GM23338 (cell line): ENCODE measurements at regions not wholly inside any gene's neighbourhood (a gene's known extent, or its start where the extent isn't known, plus 50 kb on each side); places are given as distances from the start of the nearest gene placed in this dataset.

Experiments used
- ATAC-seq: fragments of 200-7000 bp; cut with Tn5 transposase; 3 replicates; pipeline ENCODE4 v1.9.1; 2020
- DNase-seq: peaks from one replicate; pipeline ENCODE4 v3.0.0-alpha.2; 2015; ENCODE audit warnings: low spot score
- H2AFZ ChIP-seq: fragments of 200-600 bp; sonication (generic); 2 replicates; pipeline ENCODE4 v1.8.0; 2016; ENCODE audit warnings: antibody characterized with exemption, mild to moderate bottlenecking, moderate library complexity
- H3F3A ChIP-seq: fragments of 200-600 bp; sonication (generic); replicated peaks from 2 replicates; pipeline ENCODE4 v1.8.0; 2017; ENCODE audit warnings: antibody characterized with exemption, mixed run types, low read depth
- H3K27ac ChIP-seq: fragments of 200-600 bp; sonication (generic); 2 replicates; pipeline ENCODE4 v1.6.1; 2016; ENCODE audit warnings: low read depth
- H3K27me3 ChIP-seq: fragments of 200-600 bp; sonication (generic); 2 replicates; pipeline ENCODE4 v1.8.0; 2016; ENCODE audit warnings: mild to moderate bottlenecking, mixed run types, moderate library complexity; ENCODE audit not compliant: insufficient read depth
- H3K36me3 ChIP-seq: fragments of 200-600 bp; sonication (generic); 2 replicates; pipeline ENCODE4 v1.8.0; 2016; ENCODE audit warnings: mild to moderate bottlenecking; ENCODE audit not compliant: insufficient read depth
- H3K4me1 ChIP-seq: fragments of 200-600 bp; sonication (generic); 2 replicates; pipeline ENCODE4 v1.8.0; 2016; ENCODE audit warnings: mild to moderate bottlenecking, moderate library complexity; ENCODE audit not compliant: insufficient read depth
- H3K4me2 ChIP-seq: fragments of 200-600 bp; sonication (generic); 2 replicates; pipeline ENCODE4 v1.7.1; 2017; ENCODE audit warnings: mixed run types
- H3K4me3 ChIP-seq: fragments of 200-600 bp; sonication (generic); 2 replicates; pipeline ENCODE4 v1.6.1; 2016; ENCODE audit warnings: mixed run types
- H3K79me2 ChIP-seq: fragments of 200-600 bp; sonication (generic); replicated peaks from 2 replicates; pipeline ENCODE4 v1.8.0; 2017; ENCODE audit warnings: mild to moderate bottlenecking; ENCODE audit not compliant: insufficient read depth
- H3K9me2 ChIP-seq: fragments of 200-600 bp; sonication (generic); 2 replicates; pipeline ENCODE4 v1.8.0; 2017; ENCODE audit not compliant: insufficient read depth
- H4K20me1 ChIP-seq: fragments of 200-600 bp; sonication (generic); replicated peaks from 2 replicates; pipeline ENCODE4 v1.8.0; 2017; ENCODE audit warnings: mild to moderate bottlenecking; ENCODE audit not compliant: insufficient read depth
- H3K27ac Mint-ChIP-seq: 2 replicates; pipeline ENCODE4 v1.8.0; 2020; ENCODE audit warnings: inconsistent platforms, mild to moderate bottlenecking, moderate library complexity, mixed read lengths
- H3K27me3 Mint-ChIP-seq: 3 replicates; pipeline ENCODE4 v1.8.0; 2022; ENCODE audit warnings: low read depth, mild to moderate bottlenecking, moderate library complexity, mixed read lengths, inconsistent platforms; ENCODE audit not compliant: insufficient read depth, poor library complexity
- H3K36me3 Mint-ChIP-seq: 3 replicates; pipeline ENCODE4 v1.8.0; 2021; ENCODE audit warnings: low read depth, mild to moderate bottlenecking, inconsistent platforms, moderate library complexity, mixed read lengths
- H3K4me1 Mint-ChIP-seq: 3 replicates; pipeline ENCODE4 v1.8.0; 2020; ENCODE audit warnings: mild to moderate bottlenecking, inconsistent platforms, mixed read lengths
- H3K4me3 Mint-ChIP-seq: 3 replicates; pipeline ENCODE4 v1.8.0; 2021; ENCODE audit warnings: moderate library complexity, mild to moderate bottlenecking, inconsistent platforms, mixed read lengths
- H3K9me3 Mint-ChIP-seq: 3 replicates; pipeline ENCODE4 v1.8.0; 2020; ENCODE audit warnings: moderate library complexity, mild to moderate bottlenecking, inconsistent platforms, mixed read lengths
- CREB1 ChIP-seq: fragments of 250-450 bp; sonication (Bioruptor Pico); IDR thresholded peaks from 2 replicates; pipeline ENCODE4 v1.5.0; 2020; ENCODE audit warnings: low read depth, mild to moderate bottlenecking, moderate library complexity
- ETS1 ChIP-seq: IDR thresholded peaks from 2 replicates; pipeline ENCODE4 v1.6.1; 2016; ENCODE audit warnings: antibody characterized with exemption
- EZH2 ChIP-seq: fragments of 200-600 bp; sonication (generic); IDR thresholded peaks from one replicate; pipeline ENCODE4 v1.8.0; 2017; ENCODE audit warnings: antibody characterized with exemption, mild to moderate bottlenecking, low read depth; ENCODE audit not compliant: unreplicated experiment
- EZH2phosphoT487 ChIP-seq: fragments of 200-600 bp; sonication (generic); IDR thresholded peaks from one replicate; pipeline ENCODE4 v1.8.1; 2018; ENCODE audit warnings: antibody characterized with exemption; ENCODE audit not compliant: unreplicated experiment
- JUNB ChIP-seq: IDR thresholded peaks from one replicate; pipeline ENCODE4 v1.6.1; 2016; ENCODE audit warnings: antibody characterized with exemption; ENCODE audit not compliant: unreplicated experiment
- NANOG ChIP-seq: IDR thresholded peaks from 2 replicates; pipeline ENCODE4 v1.6.1; 2016; ENCODE audit warnings: antibody characterized with exemption, borderline replicate concordance
- POLR2AphosphoS5 ChIP-seq: IDR thresholded peaks from 2 replicates; pipeline ENCODE4 v1.6.1; 2016; ENCODE audit warnings: antibody characterized with exemption, low read depth
- STAT1 ChIP-seq: IDR thresholded peaks from one replicate; pipeline ENCODE4 v1.6.1; 2016; ENCODE audit warnings: antibody characterized with exemption; ENCODE audit not compliant: unreplicated experiment
- ZNF114 ChIP-seq: fragments of 250-450 bp; sonication (Bioruptor Pico); IDR thresholded peaks from 2 replicates; pipeline ENCODE4 v1.5.0; 2020; ENCODE audit warnings: mild to moderate bottlenecking, moderate library complexity
- ZNF462 ChIP-seq: fragments of 250-450 bp; sonication (Bioruptor Pico); IDR thresholded peaks from 2 replicates; pipeline ENCODE4 v1.5.0; 2020; ENCODE audit warnings: mild to moderate bottlenecking, moderate library complexity
- TF ChIP-seq, protein P1 (sequence below): IDR thresholded peaks from one replicate; pipeline ENCODE4 v1.6.1; 2018; ENCODE audit warnings: antibody characterized with exemption; ENCODE audit not compliant: unreplicated experiment
- TF ChIP-seq, protein P2 (sequence below), 2 experiments: fragments of 200-600 bp in 1 of 2; sonication (generic) in 1 of 2; conservative IDR thresholded peaks; 2 replicates each; pipeline versions ENCODE4 v1.5.1 to v1.6.1; 2016 to 2017; ENCODE audit warnings: antibody characterized with exemption in 2 of 2, low read depth in 2 of 2, mild to moderate bottlenecking in 2 of 2, moderate library complexity in 1 of 2

- no peak for TF ChIP-seq ZNF462 (CRISPR knock-in tag)
- TF ChIP-seq ETS1, result no peak
- TF ChIP-seq CREB1 (CRISPR knock-in tag), result no peak
Measured at GRCh38 chr4:180377741-180378140, 1865.5 kb upstream of the TENM3 start (continued).

DNA sequence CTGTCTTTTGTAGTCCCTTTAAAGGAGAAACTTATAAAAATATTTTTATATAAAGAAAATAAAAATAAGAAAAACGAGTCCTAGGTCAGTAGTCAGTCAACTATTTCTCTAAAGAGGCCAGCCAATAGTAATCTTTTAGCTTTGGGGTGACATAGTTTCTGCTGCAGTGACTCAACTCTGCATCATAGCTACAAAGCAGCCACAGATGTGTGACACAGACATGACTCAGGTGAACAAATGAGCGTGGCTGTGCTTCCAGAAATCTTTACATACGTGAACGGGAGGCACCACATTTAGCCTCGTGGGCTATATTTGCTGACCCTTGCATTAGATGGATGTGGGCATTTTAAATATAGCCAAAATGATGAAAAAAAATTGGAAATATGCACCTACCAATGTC is 1862.5 kb upstream of the TENM3 start:
- no peaks in the 10 kb centered on the region for H3K4me1 ChIP-seq
- DNase-seq, result no peak
- no peak for TF ChIP-seq POLR2AphosphoS5
- TF ChIP-seq EZH2phosphoT487, result no peak
- TF ChIP-seq CREB1 (CRISPR knock-in tag), result no peak
- TF ChIP-seq EZH2, result no peak
- TF ChIP-seq, protein P1, sequence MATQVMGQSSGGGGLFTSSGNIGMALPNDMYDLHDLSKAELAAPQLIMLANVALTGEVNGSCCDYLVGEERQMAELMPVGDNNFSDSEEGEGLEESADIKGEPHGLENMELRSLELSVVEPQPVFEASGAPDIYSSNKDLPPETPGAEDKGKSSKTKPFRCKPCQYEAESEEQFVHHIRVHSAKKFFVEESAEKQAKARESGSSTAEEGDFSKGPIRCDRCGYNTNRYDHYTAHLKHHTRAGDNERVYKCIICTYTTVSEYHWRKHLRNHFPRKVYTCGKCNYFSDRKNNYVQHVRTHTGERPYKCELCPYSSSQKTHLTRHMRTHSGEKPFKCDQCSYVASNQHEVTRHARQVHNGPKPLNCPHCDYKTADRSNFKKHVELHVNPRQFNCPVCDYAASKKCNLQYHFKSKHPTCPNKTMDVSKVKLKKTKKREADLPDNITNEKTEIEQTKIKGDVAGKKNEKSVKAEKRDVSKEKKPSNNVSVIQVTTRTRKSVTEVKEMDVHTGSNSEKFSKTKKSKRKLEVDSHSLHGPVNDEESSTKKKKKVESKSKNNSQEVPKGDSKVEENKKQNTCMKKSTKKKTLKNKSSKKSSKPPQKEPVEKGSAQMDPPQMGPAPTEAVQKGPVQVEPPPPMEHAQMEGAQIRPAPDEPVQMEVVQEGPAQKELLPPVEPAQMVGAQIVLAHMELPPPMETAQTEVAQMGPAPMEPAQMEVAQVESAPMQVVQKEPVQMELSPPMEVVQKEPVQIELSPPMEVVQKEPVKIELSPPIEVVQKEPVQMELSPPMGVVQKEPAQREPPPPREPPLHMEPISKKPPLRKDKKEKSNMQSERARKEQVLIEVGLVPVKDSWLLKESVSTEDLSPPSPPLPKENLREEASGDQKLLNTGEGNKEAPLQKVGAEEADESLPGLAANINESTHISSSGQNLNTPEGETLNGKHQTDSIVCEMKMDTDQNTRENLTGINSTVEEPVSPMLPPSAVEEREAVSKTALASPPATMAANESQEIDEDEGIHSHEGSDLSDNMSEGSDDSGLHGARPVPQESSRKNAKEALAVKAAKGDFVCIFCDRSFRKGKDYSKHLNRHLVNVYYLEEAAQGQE, result no peak
- TF ChIP-seq STAT1, result no peak
- TF ChIP-seq ZNF114 (CRISPR knock-in tag), result no peak
- TF ChIP-seq JUNB, result no peak
- TF ChIP-seq, protein P2, sequence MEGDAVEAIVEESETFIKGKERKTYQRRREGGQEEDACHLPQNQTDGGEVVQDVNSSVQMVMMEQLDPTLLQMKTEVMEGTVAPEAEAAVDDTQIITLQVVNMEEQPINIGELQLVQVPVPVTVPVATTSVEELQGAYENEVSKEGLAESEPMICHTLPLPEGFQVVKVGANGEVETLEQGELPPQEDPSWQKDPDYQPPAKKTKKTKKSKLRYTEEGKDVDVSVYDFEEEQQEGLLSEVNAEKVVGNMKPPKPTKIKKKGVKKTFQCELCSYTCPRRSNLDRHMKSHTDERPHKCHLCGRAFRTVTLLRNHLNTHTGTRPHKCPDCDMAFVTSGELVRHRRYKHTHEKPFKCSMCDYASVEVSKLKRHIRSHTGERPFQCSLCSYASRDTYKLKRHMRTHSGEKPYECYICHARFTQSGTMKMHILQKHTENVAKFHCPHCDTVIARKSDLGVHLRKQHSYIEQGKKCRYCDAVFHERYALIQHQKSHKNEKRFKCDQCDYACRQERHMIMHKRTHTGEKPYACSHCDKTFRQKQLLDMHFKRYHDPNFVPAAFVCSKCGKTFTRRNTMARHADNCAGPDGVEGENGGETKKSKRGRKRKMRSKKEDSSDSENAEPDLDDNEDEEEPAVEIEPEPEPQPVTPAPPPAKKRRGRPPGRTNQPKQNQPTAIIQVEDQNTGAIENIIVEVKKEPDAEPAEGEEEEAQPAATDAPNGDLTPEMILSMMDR (conservative IDR thresholded peaks at IDR 0.05; ENCODE audit: low read depth in 2 of 2), result no peak
- no peak for TF ChIP-seq ETS1
- TF ChIP-seq NANOG, result no peak

More for the DNA sequence above, 1862.5 kb upstream of the TENM3 start:
- no peak overlapping the region for H3K4me2 ChIP-seq
- no peak overlapping the region for H3K4me3 ChIP-seq
- no peak overlapping the region for H3K27ac ChIP-seq
- Mint-ChIP-seq H3K9me3 (no peaks in the 10 kb centered on the region), H3K27me3 (peaks cover 2% of the 10 kb centered on the region), H3K36me3 (no peaks in the 10 kb centered on the region), H3K4me3 (no peak overlapping the region), H3K27ac (no peak overlapping the region), H3K4me1 (no peaks in the 10 kb centered on the region)
- no peaks in the 10 kb centered on the region for H4K20me1 ChIP-seq
- no peaks in the 10 kb centered on the region for H3K36me3 ChIP-seq
- H2AFZ ChIP-seq, result no peak overlapping the region
- H3K79me2 ChIP-seq, result no peaks in the 10 kb centered on the region
- no peaks in the 10 kb centered on the region for H3F3A ChIP-seq
- no peak for ATAC-seq
- no peaks in the 10 kb centered on the region for H3K27me3 ChIP-seq
- H3K9me2 ChIP-seq, result no peaks in the 10 kb centered on the region
